ENCODE measurements at regions not wholly inside any gene's neighbourhood (a gene's known extent, or its start where the extent isn't known, plus 50 kb on each side); places are given as distances from the start of the nearest gene placed in this dataset.

DNA sequence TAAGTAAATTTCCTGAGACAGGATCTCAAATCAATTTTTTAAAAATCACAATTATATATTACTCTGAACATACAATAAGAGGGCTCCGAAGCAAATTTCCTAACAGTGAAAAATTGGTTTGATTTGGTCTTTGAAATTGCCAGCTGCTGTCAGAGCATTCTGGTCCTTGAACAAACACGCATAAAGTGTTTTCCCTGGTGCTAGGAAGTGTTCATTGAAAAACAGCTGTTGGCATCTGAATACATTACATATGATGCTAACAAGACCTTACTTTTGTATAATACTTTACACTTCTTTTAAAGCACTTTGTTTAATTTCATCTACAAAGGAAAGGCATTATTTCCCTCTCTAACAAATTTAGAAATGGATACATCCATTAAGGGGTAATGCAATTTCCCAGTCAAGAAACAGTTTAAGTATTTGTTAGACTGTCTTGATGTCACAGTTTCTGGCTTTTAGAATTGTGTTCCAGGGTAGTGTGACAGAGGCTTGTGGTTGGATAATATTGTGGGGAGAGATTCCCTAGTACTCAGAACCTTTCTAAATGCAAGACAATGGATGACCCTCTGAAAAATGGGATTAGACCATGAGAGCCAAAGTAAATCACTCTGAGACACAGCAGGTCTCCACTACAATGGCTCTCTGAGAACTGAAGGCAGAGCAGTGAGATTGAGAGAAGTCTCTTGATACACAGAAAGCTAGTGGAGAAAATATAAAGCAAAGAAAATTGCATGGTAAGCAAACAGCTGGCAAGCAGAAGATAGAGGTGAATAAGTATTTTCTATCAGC lies 299.0 kb downstream of the TRIB2 start:
- peaks cover 34% of the 10 kb centered on the region for H3K27me3 Mint-ChIP-seq
- no peak for DNase-seq
- intact Hi-C loops (cut with micrococcal nuclease), result no loop called here
- no peak overlapping the region for H3K27ac Mint-ChIP-seq
- H3K36me3 Mint-ChIP-seq (ENCODE audit: low read depth), result no peaks in the 10 kb centered on the region
- H3K4me1 Mint-ChIP-seq, result no peaks in the 10 kb centered on the region
- H3K9me3 Mint-ChIP-seq, result no peaks in the 10 kb centered on the region
- H3K4me3 Mint-ChIP-seq, result no peak overlapping the region

DNA sequence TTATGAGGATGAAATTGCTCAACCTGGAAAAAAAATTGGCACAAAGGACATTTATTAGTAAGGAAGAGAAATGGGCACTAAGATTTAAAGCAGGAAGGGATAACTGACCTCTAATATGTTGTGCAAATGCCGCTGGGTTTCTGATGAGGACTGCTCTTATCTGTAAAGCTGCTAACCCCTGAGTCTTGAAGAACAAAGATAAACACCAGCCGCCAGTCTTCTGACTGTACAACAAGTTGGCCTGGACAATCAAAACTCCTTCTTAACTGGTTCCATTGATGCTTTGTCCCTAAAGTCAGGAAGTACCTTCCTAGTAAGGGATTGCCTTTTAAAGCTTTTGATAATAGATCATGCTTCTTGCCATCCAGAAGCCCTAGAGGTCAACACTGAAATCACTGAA lies 301.8 kb downstream of the TRIB2 start:
- Mint-ChIP-seq H3K27me3 (peaks cover 37% of the 10 kb centered on the region), H3K36me3 (ENCODE audit: low read depth) (no peaks in the 10 kb centered on the region), H3K4me1 (no peaks in the 10 kb centered on the region), H3K4me3 (no peak overlapping the region), H3K9me3 (no peaks in the 10 kb centered on the region), H3K27ac (no peak overlapping the region)
- intact Hi-C loops (cut with micrococcal nuclease), result no loop called here
- no peak for DNase-seq

DNA sequence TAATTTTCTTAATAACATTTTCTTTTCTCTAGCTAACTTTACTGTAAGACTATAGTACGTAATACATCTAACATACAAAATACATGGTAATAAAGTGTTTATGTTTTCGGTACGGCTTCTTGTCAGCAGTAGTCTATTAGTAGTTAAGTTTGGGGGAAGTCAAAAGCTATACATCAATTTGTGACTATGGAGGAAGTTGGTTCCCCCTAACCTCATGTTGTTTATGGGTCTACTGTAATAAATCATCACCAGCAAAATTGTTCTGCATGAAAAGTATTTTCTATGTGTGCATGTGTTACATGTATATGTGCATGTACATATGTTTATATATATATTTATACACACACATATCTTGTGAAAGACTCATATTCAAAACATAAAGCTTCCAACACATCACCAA lies 303.0 kb downstream of the TRIB2 start:
- H3K9me3 Mint-ChIP-seq, result no peaks in the 10 kb centered on the region
- H3K27me3 Mint-ChIP-seq, result peaks cover 35% of the 10 kb centered on the region
- no peaks in the 10 kb centered on the region for H3K4me1 Mint-ChIP-seq
- no peak overlapping the region for H3K4me3 Mint-ChIP-seq
- H3K27ac Mint-ChIP-seq, result no peak overlapping the region
- intact Hi-C loops (cut with micrococcal nuclease), result no loop called here
- H3K36me3 Mint-ChIP-seq (ENCODE audit: low read depth), result no peaks in the 10 kb centered on the region
- no peak for DNase-seq

DNA sequence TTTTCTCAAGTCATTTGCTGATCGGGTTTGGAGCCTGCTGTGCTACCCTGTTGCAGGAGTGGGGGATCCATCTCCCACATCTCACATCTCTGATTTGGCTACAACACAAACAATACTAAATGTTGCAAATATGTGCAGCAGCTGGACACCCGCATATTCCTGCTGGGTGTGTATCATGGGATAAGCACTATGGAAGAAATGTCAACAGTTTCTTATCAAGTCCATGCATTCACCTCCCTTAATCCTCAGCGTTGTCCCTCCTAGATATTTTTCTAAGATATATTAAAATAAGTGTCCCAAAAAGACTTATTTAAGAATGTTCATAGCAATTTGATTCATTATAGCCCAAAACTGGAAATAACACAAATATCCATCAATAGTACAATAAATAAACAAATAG lies 303.7 kb downstream of the TRIB2 start:
- H3K4me3 Mint-ChIP-seq, result no peak overlapping the region
- H3K27ac Mint-ChIP-seq, result no peak overlapping the region
- no peak for DNase-seq
- intact Hi-C loops (cut with micrococcal nuclease), result no loop called here
- H3K36me3 Mint-ChIP-seq (ENCODE audit: low read depth), result no peaks in the 10 kb centered on the region
- no peaks in the 10 kb centered on the region for H3K4me1 Mint-ChIP-seq
- H3K9me3 Mint-ChIP-seq, result no peaks in the 10 kb centered on the region
- peaks cover 33% of the 10 kb centered on the region for H3K27me3 Mint-ChIP-seq

DNA sequence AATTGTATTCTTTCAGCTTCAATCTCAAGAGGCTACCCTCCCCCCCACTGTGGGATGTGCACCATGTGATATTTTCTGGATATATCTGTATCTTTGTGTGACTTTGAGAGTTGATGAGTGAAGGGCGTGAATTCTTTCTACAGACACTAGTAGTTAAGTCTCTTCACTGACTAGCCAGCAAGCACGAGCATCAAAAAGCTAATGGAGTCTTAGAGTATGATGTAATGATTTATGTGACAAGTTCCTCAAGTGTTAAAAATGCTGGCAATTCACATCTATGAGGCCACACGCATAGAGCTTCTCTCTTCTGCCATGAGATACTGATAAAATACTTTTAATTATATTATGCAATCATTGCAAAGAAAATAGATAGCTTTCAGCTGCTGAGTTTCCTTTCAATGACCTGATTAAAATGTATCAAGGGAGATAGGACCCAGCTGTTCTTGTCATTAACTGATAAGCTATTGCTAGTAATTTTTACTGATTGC lies 304.8 kb downstream of the TRIB2 start:
- peaks cover 28% of the 10 kb centered on the region for H3K27me3 Mint-ChIP-seq
- intact Hi-C loops (cut with micrococcal nuclease), result no loop called here
- no peak overlapping the region for H3K27ac Mint-ChIP-seq
- no peaks in the 10 kb centered on the region for H3K36me3 Mint-ChIP-seq (ENCODE audit: low read depth)
- no peak for DNase-seq
- H3K9me3 Mint-ChIP-seq, result no peaks in the 10 kb centered on the region
- no peak overlapping the region for H3K4me3 Mint-ChIP-seq
- no peaks in the 10 kb centered on the region for H3K4me1 Mint-ChIP-seq

DNA sequence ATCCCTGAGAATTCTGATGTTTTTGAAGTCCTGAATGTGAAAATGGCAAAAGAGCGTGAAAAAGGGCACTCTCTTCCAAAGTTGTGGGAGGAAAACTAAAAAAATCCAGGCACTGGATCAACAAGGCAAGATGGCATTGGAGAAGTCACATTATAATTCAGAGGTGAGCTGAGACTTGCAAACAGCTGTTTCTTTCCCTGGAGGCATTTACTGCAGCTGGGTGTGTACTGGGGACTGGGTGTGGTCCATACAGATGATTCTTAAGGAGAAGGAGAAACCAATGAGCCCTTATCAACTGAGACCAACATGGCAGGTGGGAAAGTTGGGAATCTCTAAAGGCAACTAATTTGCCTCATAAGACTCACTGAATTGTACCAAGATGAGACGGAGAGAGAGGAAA lies 313.9 kb downstream of the TRIB2 start:
- Mint-ChIP-seq H3K27ac (no peak overlapping the region), H3K4me1 (no peaks in the 10 kb centered on the region), H3K4me3 (no peak overlapping the region), H3K9me3 (no peaks in the 10 kb centered on the region), H3K27me3 (peaks cover 2% of the 10 kb centered on the region), H3K36me3 (ENCODE audit: low read depth) (no peaks in the 10 kb centered on the region)
- intact Hi-C loops (cut with micrococcal nuclease), result no loop called here
- no peak for DNase-seq

DNA sequence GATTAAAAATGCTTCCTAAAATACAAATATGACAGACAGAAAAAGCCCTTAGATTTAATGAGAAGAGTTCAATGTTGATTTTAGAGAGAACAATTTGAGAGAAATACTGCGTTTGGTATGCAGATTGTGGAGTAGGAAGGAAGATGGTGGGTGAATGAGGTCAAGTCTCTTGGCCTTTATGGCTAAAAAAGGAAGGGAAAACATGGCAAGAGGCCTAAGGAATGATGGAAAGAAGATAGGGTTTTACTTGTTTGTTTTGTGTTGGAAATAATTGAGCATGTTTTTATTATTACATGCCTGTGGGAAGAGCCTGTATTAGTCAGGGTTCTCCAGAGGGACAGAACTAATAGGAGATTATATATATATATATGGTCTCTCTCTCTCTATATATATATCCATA lies 318.1 kb downstream of the TRIB2 start:
- intact Hi-C loops (cut with micrococcal nuclease), result no loop called here
- H3K27ac Mint-ChIP-seq, result no peak overlapping the region
- no peaks in the 10 kb centered on the region for H3K4me1 Mint-ChIP-seq
- DNase-seq, result no peak
- no peaks in the 10 kb centered on the region for H3K9me3 Mint-ChIP-seq
- H3K27me3 Mint-ChIP-seq, result peaks cover 2% of the 10 kb centered on the region
- H3K36me3 Mint-ChIP-seq (ENCODE audit: low read depth), result no peaks in the 10 kb centered on the region
- no peak overlapping the region for H3K4me3 Mint-ChIP-seq

DNA sequence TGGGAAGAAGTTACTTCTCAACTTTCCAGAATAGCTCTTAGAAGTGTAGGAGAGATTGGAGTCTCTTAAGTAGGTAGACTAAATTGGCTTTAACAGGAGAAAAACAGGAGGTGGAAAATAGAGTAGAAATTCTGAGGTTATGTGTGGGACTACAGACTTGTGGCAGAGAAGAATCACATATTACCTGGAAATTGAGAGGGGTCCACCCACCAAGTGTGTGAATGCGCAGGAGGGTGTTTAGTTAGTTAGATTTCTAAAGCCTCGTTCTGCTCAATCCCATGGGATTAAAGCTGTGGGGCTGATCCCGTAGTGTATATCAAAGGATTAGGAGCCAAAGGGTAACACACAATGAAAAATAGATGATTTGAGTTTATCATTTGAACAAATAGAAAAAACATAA lies 319.1 kb downstream of the TRIB2 start:
- H3K4me1 Mint-ChIP-seq, result no peaks in the 10 kb centered on the region
- intact Hi-C loops (cut with micrococcal nuclease), result no loop called here
- no peaks in the 10 kb centered on the region for H3K36me3 Mint-ChIP-seq (ENCODE audit: low read depth)
- no peak overlapping the region for H3K27ac Mint-ChIP-seq
- H3K4me3 Mint-ChIP-seq, result no peak overlapping the region
- no peak for DNase-seq
- peaks cover 2% of the 10 kb centered on the region for H3K27me3 Mint-ChIP-seq
- H3K9me3 Mint-ChIP-seq, result peaks cover under 1% of the 10 kb centered on the region

DNA sequence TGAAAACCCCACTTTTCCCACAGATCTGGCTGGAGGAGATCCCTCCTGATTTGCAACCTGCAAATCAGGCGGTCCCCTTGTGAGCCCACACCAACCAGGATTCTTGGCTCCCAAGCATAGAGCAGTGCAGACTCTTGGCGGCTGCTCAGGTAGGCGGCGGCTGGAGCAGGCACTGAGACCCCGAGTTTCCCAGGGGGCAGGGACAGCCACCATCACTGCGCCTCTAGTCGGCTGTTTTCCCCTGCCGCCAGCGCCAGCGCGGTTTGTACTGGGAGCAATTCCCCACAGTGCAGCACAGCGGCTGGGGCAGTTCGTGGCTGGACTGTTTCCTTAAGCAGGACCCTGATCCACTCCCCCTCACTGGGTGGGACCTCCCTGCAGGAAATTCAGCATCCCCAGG lies 323.3 kb downstream of the TRIB2 start:
- DNase-seq, result no peak
- intact Hi-C loops (cut with micrococcal nuclease), result no loop called here
- Mint-ChIP-seq H3K4me3 (no peak overlapping the region), H3K27me3 (peaks cover 9% of the 10 kb centered on the region), H3K27ac (no peak overlapping the region), H3K36me3 (ENCODE audit: low read depth) (no peaks in the 10 kb centered on the region), H3K4me1 (no peaks in the 10 kb centered on the region), H3K9me3 (peaks cover 8% of the 10 kb centered on the region)

DNA sequence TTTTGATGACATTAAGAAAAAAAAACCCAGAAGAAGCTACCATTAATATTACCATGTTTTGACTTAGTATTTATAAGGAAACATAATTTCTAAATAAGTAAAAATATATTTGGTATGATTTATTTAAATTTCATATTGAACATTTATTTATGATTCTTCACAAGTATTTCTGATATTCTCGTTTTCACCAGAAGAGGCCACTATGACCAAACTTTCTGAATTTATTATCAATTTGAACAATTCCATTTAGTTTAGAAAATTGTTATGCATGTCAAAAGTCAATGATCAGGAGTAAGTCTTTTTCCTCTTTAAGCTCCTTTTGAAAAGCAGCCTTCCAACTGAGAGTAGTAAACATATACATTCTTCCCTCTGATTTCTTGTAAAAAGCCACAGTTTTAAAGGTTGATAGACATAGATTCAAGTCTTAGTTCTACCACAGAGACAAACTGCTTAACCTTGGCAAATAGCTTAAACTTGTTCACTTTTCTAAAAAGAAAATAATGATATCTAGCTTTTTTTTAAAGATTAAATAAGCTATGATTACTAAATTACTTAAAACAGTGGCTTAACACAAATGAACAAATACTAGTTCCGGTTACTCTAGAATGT lies 329.9 kb downstream of the TRIB2 start:
- intact Hi-C loops (cut with micrococcal nuclease), result no loop called here
- Mint-ChIP-seq H3K36me3 (ENCODE audit: low read depth) (no peaks in the 10 kb centered on the region), H3K4me1 (no peaks in the 10 kb centered on the region), H3K27me3 (peaks cover 7% of the 10 kb centered on the region), H3K4me3 (no peak overlapping the region), H3K27ac (no peak overlapping the region), H3K9me3 (no peaks in the 10 kb centered on the region)
- no peak for DNase-seq

DNA sequence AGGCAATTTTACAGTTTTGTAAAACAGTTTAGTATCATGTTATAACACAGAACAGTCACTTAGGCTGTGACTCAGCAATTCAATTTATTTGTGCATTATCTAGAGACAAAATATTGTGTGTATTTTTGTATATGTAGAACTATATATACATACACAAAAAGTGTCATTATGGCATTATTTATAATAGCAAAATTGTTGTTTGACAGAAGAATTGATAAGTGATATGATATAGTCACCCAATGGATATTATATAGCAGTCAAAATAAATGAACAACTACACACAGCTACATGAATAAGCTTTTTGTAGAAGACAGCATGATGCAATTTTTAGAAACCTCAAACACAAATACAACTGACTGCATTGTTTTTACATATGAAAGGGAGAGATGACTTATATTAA lies 334.0 kb downstream of the TRIB2 start:
- Mint-ChIP-seq H3K4me1 (no peaks in the 10 kb centered on the region), H3K27ac (no peak overlapping the region), H3K27me3 (peaks cover 1% of the 10 kb centered on the region), H3K4me3 (no peak overlapping the region), H3K9me3 (no peaks in the 10 kb centered on the region), H3K36me3 (ENCODE audit: low read depth) (no peaks in the 10 kb centered on the region)
- intact Hi-C loops (cut with micrococcal nuclease), result no loop called here
- DNase-seq, result no peak

DNA sequence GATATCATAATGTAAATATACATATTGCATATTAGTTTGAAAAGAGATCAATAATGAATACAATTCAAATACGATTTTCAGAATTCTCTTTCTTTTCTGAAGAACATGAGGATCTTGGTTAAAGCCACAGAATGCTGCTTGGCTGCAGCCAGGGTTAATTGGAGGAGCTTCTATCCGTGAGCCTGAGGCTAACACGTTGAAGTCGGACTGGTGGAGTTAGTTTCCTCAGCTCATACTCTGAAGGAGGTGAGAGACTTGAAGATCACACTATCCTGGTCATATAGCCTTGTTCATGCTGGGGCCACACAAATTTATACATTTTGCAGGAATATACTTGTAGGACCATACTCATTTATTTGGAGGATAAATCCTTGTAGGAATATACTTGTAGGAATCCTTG lies 335.8 kb downstream of the TRIB2 start:
- intact Hi-C loops (cut with micrococcal nuclease), result no loop called here
- Mint-ChIP-seq H3K36me3 (ENCODE audit: low read depth) (no peaks in the 10 kb centered on the region), H3K4me1 (no peaks in the 10 kb centered on the region), H3K27me3 (peaks cover 1% of the 10 kb centered on the region), H3K4me3 (no peak overlapping the region), H3K9me3 (no peaks in the 10 kb centered on the region), H3K27ac (no peak overlapping the region)
- no peak for DNase-seq

DNA sequence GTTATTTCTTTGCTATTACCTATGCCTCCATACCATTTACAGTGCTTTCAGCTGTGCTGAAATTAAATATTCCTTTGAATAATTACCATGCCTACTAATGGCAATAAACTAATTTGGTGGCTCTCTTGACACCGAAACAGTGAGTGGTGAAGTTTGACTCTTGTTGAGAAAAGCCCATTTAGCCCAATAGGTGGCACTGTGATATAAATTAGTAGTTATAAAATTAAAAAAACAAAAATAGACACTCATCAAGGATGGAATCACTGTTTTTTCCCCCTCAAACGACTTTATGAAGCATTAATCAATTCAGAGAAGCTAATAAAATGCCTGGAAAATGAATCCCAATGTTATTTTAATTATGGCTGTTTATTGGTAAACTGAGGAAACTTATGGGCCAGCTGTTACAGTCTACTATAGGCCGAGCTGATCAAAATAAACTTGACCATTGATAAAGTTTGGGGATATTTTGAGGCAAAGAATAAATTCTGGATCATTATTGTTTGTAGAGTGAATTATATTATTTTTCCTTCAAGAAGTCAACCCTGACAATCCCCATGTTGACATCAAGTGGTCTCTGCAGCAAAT lies 339.6 kb downstream of the TRIB2 start:
- Mint-ChIP-seq H3K4me1 (no peaks in the 10 kb centered on the region), H3K27me3 (no peaks in the 10 kb centered on the region), H3K27ac (no peak overlapping the region), H3K4me3 (no peak overlapping the region), H3K9me3 (no peaks in the 10 kb centered on the region), H3K36me3 (ENCODE audit: low read depth) (no peaks in the 10 kb centered on the region)
- no peak for DNase-seq
- intact Hi-C loops (cut with micrococcal nuclease), result no loop called here

DNA sequence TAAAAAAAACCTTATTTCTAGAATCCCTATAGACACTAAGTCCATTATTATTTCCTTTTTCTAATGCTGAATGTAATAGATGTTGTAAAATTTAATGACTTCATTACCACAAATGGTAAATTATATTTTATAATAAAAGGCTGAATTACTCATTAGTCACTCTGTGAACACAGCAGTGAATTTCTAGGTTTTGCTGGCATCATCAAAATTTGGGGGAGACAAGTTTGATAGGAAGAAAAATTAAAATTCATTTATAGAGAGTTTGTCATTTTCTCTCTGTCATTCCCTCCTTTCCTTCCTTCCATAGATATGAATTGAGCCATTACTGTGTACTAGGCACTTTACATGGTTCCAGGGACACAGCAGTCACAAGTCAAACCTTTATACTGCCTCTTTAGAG lies 340.9 kb downstream of the TRIB2 start:
- Mint-ChIP-seq H3K9me3 (no peaks in the 10 kb centered on the region), H3K4me3 (no peak overlapping the region), H3K4me1 (no peaks in the 10 kb centered on the region), H3K36me3 (ENCODE audit: low read depth) (no peaks in the 10 kb centered on the region), H3K27ac (no peak overlapping the region), H3K27me3 (no peaks in the 10 kb centered on the region)
- DNase-seq, result no peak
- intact Hi-C loops (cut with micrococcal nuclease), result no loop called here
